ENCODE measurements at regions not wholly inside any gene's neighbourhood (a gene's known extent, or its start where the extent isn't known, plus 50 kb on each side); places are given as distances from the start of the nearest gene placed in this dataset.

DNA sequence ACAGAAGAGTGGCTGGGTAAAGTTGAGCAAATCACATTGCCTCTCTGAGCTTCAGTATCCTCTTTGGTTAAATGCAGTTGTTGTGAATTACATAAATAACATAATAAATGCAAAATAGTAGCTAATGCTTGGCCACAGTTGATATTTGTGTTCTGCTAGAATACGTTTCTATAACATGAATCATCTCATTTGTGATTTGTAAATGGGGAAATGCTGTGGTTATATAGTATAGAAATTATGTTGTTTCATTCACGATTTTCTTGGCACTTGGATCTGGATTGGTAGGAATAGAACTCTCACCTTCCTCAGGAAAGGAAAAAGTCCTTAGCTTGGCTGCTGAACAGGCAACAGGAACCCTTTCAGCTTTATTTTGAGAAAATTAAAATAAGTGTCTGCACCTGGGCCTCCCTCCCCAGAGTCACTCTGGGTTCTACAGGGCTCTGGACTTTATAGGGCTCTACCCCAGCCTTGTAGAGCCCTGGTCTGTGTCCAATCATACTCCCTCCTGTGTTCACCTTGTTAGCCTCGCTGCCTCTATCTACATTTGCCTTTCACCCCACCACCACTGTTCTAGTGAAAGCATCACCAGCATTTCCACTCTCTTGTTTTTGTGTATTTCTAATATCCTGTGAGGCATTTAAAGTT is 107.7 kb upstream of the BCAT1 start:
- H3K4me3 ChIP-seq, result peak overlapping the region; percentile 89
- TF ChIP-seq, protein P1, sequence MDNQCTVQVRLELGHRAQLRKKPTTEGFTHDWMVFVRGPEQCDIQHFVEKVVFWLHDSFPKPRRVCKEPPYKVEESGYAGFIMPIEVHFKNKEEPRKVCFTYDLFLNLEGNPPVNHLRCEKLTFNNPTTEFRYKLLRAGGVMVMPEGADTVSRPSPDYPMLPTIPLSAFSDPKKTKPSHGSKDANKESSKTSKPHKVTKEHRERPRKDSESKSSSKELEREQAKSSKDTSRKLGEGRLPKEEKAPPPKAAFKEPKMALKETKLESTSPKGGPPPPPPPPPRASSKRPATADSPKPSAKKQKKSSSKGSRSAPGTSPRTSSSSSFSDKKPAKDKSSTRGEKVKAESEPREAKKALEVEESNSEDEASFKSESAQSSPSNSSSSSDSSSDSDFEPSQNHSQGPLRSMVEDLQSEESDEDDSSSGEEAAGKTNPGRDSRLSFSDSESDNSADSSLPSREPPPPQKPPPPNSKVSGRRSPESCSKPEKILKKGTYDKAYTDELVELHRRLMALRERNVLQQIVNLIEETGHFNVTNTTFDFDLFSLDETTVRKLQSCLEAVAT (IDR thresholded peaks at IDR 0.05), result peak; percentile 40; the same call in 1 of the 2 replicates
- TF ChIP-seq TARDBP (IDR thresholded peaks at IDR 0.05; ENCODE audit: borderline replicate concordance) (no peak), MYC (IDR thresholded peaks at IDR 0.05; ENCODE audit: insufficient read depth, insufficient read length, insufficient replicate concordance, low read length, severe bottlenecking) (no peak), TAF1 (IDR thresholded peaks at IDR 0.05; ENCODE audit: borderline replicate concordance, low read depth, low read length) (no peak), CEBPZ (IDR thresholded peaks at IDR 0.05; ENCODE audit: low read depth, low read length) (no peak), POLR2AphosphoS5 (IDR thresholded peaks at IDR 0.05; ENCODE audit: low read length) (0 out of 2 replicates have a peak, but pooled peaks have one; percentile 9), POLR2AphosphoS2 (IDR thresholded peaks at IDR 0.05; ENCODE audit: low read depth, low read length) (peak; percentile 30; the same call in 1 of the 2 replicates), IRF5 (IDR thresholded peaks at IDR 0.05; ENCODE audit: borderline replicate concordance) (no peak)
- TF ChIP-seq, protein P2, sequence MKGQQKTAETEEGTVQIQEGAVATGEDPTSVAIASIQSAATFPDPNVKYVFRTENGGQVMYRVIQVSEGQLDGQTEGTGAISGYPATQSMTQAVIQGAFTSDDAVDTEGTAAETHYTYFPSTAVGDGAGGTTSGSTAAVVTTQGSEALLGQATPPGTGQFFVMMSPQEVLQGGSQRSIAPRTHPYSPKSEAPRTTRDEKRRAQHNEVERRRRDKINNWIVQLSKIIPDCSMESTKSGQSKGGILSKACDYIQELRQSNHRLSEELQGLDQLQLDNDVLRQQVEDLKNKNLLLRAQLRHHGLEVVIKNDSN (IDR thresholded peaks at IDR 0.05; ENCODE audit: borderline replicate concordance, extremely low read length, insufficient read depth, low read depth, low read length), result no peak
- TF ChIP-seq, protein P3, sequence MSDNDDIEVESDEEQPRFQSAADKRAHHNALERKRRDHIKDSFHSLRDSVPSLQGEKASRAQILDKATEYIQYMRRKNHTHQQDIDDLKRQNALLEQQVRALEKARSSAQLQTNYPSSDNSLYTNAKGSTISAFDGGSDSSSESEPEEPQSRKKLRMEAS (IDR thresholded peaks at IDR 0.05; ENCODE audit: low read depth, low read length), result no peak
- SMC1A ChIA-PET (ENCODE audit: uncharacterized antibody, unreplicated experiment), result interaction anchor here (0.8 to 15.4 kb wide), 14 partner anchors 8 to 98 kb away, joined by 3 to 526 read pairs (median 3); no protein-coding TSS in a partner anchor
- BruUV-seq (replicated peaks), result no TSS peak
- no peaks in the 10 kb centered on the region for H4K20me1 ChIP-seq (ENCODE audit: control insufficient read depth, insufficient read depth)
- intact Hi-C loops (cut with micrococcal nuclease; ENCODE audit: unreplicated experiment) (no loop called here), in situ Hi-C loops (cut with MboI) (loop anchor here (5.0 kb wide), 1 partner anchor 54 kb away; no protein-coding TSS in a partner anchor)
- DNase-seq (ENCODE audit: low read depth, low spot score) (no peak), ATAC-seq (peak; percentile 50), FAIRE-seq (no peak)
- no peaks in the 10 kb centered on the region for H3K27me3 ChIP-seq (replicated peaks in 1 of 2; ENCODE audit: control insufficient read depth in 2 of 2, insufficient read depth in 2 of 2, low read length in 1 of 2)
- peak overlapping the region; percentile 94 for H3K4me2 ChIP-seq (ENCODE audit: control insufficient read depth, insufficient read depth)
- H3K27ac ChIP-seq (ENCODE audit: control insufficient read depth, insufficient read depth), result peak overlapping the region; percentile 92
- peaks cover 27% of the 10 kb centered on the region for H3K4me1 ChIP-seq (ENCODE audit: control insufficient read depth, insufficient read depth, low read length)
- RAD21 ChIA-PET (ENCODE audit: unreplicated experiment), result interaction anchor here (1.0 to 13.0 kb wide), 10 partner anchors 32 to 104 kb away, joined by 3 to 462 read pairs (median 4); no protein-coding TSS in a partner anchor
- H3K9me3 ChIP-seq (replicated peaks; ENCODE audit: control insufficient read depth, insufficient read depth, low read length), result no peaks in the 10 kb centered on the region
- WGBS (ENCODE audit: insufficient coverage, insufficient replicate concordance, low lambda C conversion rate, missing lambda C conversion rate), result 15% methylated on average over 3 of the region's 3 CpGs
- peaks cover 92% of the 10 kb centered on the region for H3K79me2 ChIP-seq (ENCODE audit: control insufficient read depth, insufficient read depth, low read length)
- H3K9ac ChIP-seq (ENCODE audit: control insufficient read depth, insufficient read depth, low read length), result peak overlapping the region; percentile 87
- H3K36me3 ChIP-seq (ENCODE audit: control insufficient read depth in 2 of 2, insufficient read depth in 2 of 2, low read length in 1 of 2), result peaks cover 0 to 5% of the 10 kb centered on the region in 2 experiments; a peak in 1 of 4 replicates
- POLR2A ChIA-PET, result interaction anchor here (0.6 to 13.3 kb wide), 9 partner anchors 16 to 106 kb away, joined by 3 to 297 read pairs (median 5); no protein-coding TSS in a partner anchor
- CTCF ChIA-PET, result interaction anchor here (1.0 to 9.8 kb wide), 6 partner anchors 52 to 205 kb away, joined by 3 to 141 read pairs (median 4); no protein-coding TSS in a partner anchor
- no peak overlapping the region for H2AFZ ChIP-seq (ENCODE audit: control insufficient read depth, low read depth, low read length)
